ENCODE measurements at regions not wholly inside any gene's neighbourhood (a gene's known extent, or its start where the extent isn't known, plus 50 kb on each side); places are given as distances from the start of the nearest gene placed in this dataset.

GRCh38 chr1:101392552-101392951, 155.7 kb downstream of the S1PR1 start:
- Histone ChIP-seq H3K9me3 (ENCODE audit: control insufficient read depth, insufficient read depth, low read depth, low read length) (no peaks in the 10 kb centered on the region), H3K27ac (ENCODE audit: low read length) (no peak overlapping the region), H3K4me1 (ENCODE audit: control insufficient read depth, insufficient read depth, low read length) (no peaks in the 10 kb centered on the region), H3K27me3 (ENCODE audit: control insufficient read depth, insufficient read depth, low read length) (no peaks in the 10 kb centered on the region), H3K4me3 (ENCODE audit: low read depth in 2 of 2, low read length in 2 of 2) (no peak overlapping the region), H3K36me3 (ENCODE audit: control insufficient read depth, insufficient read depth, low read length) (no peaks in the 10 kb centered on the region)
- intact Hi-C loops (cut with micrococcal nuclease; ENCODE audit: unreplicated experiment) (no loop called here), in situ Hi-C loops (cut with HindIII; ENCODE audit: low pct_unique_long_range_greater_than_20kb, low sequenced_read_pairs) (no loop called here)
- DNase-seq (ENCODE audit: low read depth, low spot score), result no peak
- POLR2A ChIA-PET, result no interaction called here
- BruUV-seq (replicated peaks), result no TSS peak
- CTCF ChIA-PET, result no interaction called here
- ATAC-seq, result no peak
- TF ChIP-seq, protein P1, sequence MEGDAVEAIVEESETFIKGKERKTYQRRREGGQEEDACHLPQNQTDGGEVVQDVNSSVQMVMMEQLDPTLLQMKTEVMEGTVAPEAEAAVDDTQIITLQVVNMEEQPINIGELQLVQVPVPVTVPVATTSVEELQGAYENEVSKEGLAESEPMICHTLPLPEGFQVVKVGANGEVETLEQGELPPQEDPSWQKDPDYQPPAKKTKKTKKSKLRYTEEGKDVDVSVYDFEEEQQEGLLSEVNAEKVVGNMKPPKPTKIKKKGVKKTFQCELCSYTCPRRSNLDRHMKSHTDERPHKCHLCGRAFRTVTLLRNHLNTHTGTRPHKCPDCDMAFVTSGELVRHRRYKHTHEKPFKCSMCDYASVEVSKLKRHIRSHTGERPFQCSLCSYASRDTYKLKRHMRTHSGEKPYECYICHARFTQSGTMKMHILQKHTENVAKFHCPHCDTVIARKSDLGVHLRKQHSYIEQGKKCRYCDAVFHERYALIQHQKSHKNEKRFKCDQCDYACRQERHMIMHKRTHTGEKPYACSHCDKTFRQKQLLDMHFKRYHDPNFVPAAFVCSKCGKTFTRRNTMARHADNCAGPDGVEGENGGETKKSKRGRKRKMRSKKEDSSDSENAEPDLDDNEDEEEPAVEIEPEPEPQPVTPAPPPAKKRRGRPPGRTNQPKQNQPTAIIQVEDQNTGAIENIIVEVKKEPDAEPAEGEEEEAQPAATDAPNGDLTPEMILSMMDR (IDR thresholded peaks at IDR 0.05), result no peak
- no peak for TF ChIP-seq SIN3A (IDR thresholded peaks at IDR 0.05; ENCODE audit: borderline replicate concordance, insufficient read depth, low read depth, low read length)
- no peak for TF ChIP-seq TCF7L2 (IDR thresholded peaks at IDR 0.05; ENCODE audit: low read depth, low read length)
- TF ChIP-seq, protein P2, sequence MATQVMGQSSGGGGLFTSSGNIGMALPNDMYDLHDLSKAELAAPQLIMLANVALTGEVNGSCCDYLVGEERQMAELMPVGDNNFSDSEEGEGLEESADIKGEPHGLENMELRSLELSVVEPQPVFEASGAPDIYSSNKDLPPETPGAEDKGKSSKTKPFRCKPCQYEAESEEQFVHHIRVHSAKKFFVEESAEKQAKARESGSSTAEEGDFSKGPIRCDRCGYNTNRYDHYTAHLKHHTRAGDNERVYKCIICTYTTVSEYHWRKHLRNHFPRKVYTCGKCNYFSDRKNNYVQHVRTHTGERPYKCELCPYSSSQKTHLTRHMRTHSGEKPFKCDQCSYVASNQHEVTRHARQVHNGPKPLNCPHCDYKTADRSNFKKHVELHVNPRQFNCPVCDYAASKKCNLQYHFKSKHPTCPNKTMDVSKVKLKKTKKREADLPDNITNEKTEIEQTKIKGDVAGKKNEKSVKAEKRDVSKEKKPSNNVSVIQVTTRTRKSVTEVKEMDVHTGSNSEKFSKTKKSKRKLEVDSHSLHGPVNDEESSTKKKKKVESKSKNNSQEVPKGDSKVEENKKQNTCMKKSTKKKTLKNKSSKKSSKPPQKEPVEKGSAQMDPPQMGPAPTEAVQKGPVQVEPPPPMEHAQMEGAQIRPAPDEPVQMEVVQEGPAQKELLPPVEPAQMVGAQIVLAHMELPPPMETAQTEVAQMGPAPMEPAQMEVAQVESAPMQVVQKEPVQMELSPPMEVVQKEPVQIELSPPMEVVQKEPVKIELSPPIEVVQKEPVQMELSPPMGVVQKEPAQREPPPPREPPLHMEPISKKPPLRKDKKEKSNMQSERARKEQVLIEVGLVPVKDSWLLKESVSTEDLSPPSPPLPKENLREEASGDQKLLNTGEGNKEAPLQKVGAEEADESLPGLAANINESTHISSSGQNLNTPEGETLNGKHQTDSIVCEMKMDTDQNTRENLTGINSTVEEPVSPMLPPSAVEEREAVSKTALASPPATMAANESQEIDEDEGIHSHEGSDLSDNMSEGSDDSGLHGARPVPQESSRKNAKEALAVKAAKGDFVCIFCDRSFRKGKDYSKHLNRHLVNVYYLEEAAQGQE (IDR thresholded peaks at IDR 0.05; ENCODE audit: insufficient read depth in 1 of 2, low read depth in 2 of 2, low read length in 1 of 2), result no peak
- TF ChIP-seq POLR2AphosphoS5 (IDR thresholded peaks at IDR 0.05; ENCODE audit: low read depth, low read length), result no peak

DNA sequence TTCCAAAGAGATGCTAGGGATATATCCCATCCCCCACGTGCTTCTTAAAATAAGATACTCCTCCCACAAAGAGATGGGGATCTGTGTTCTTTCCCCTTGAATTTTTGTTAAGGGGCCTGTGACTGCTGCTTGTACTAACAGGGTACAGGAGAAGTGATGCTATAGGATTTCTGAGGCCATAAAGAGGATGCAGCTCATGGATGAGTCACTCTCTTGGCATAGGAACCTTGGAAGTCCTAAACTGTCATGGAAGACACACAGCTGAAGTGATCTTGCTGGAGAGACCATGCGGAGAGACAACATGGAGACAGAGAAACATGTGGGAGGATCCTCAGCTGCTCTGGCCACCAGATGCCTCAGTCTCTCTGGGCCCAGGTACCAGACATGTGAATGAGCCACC, 157.2 kb downstream of the S1PR1 start:
- ChIA-PET CTCF (no interaction called here), POLR2A (no interaction called here)
- in situ Hi-C loops (cut with HindIII; ENCODE audit: low pct_unique_long_range_greater_than_20kb, low sequenced_read_pairs) (no loop called here), intact Hi-C loops (cut with micrococcal nuclease; ENCODE audit: unreplicated experiment) (no loop called here)
- no TSS peak for BruUV-seq (replicated peaks)
- no peak for ATAC-seq
- Histone ChIP-seq H3K4me1 (ENCODE audit: control insufficient read depth, insufficient read depth, low read length) (no peaks in the 10 kb centered on the region), H3K36me3 (ENCODE audit: control insufficient read depth, insufficient read depth, low read length) (no peaks in the 10 kb centered on the region), H3K27ac (ENCODE audit: low read length) (no peak overlapping the region), H3K9me3 (ENCODE audit: control insufficient read depth, insufficient read depth, low read depth, low read length) (no peaks in the 10 kb centered on the region), H3K4me3 (ENCODE audit: low read depth in 2 of 2, low read length in 2 of 2) (no peak overlapping the region), H3K27me3 (ENCODE audit: control insufficient read depth, insufficient read depth, low read length) (no peaks in the 10 kb centered on the region)
- no peak for DNase-seq (ENCODE audit: low read depth, low spot score)
- TF ChIP-seq, protein P1 (IDR thresholded peaks at IDR 0.05), result no peak
- TF ChIP-seq TCF7L2 (IDR thresholded peaks at IDR 0.05; ENCODE audit: low read depth, low read length) (no peak), SIN3A (IDR thresholded peaks at IDR 0.05; ENCODE audit: borderline replicate concordance, insufficient read depth, low read depth, low read length) (no peak), POLR2AphosphoS5 (IDR thresholded peaks at IDR 0.05; ENCODE audit: low read depth, low read length) (no peak)
- TF ChIP-seq, protein P2 (IDR thresholded peaks at IDR 0.05; ENCODE audit: insufficient read depth in 1 of 2, low read depth in 2 of 2, low read length in 1 of 2), result no peak

Measured in Panc1 (cell line).